Liver (tissue), 8 donors: ENCODE measurements at regions not wholly inside any gene's neighbourhood (a gene's known extent, or its start where the extent isn't known, plus 50 kb on each side); places are given as distances from the start of the nearest gene placed in this dataset.

ENCODE experiments used
- DNase-seq: peaks from one replicate; pipeline ENCODE4 v3.0.0-alpha.2; 2017; ENCODE audit warnings: low spot score
- H3K27ac ChIP-seq, 2 donors: one replicate each; pipeline ENCODE4 v1.7.0; 2013; ENCODE audit warnings: inconsistent platforms in 2 of 2, low read length in 2 of 2, control low read depth in 1 of 2, low read depth in 1 of 2, mild to moderate bottlenecking in 1 of 2
- H3K27me3 ChIP-seq, 4 donors: one replicate each; pipeline versions ENCODE4 v1.6.1 to v1.7.0; 2013; ENCODE audit warnings: low read length in 3 of 4, inconsistent platforms in 1 of 4, mild to moderate bottlenecking in 1 of 4, moderate library complexity in 1 of 4; ENCODE audit not compliant: control insufficient read depth in 4 of 4, insufficient read depth in 4 of 4
- H3K36me3 ChIP-seq, 4 donors: one replicate each; pipeline versions ENCODE4 v1.6.1 to v1.7.0; 2013; ENCODE audit warnings: low read length in 3 of 4, mild to moderate bottlenecking in 3 of 4, low read depth in 1 of 4, moderate library complexity in 1 of 4; ENCODE audit not compliant: control insufficient read depth in 4 of 4, insufficient read depth in 3 of 4
- H3K4me1 ChIP-seq, 4 donors: one replicate each; pipeline versions ENCODE4 v1.6.1 to v1.7.0; 2013; ENCODE audit warnings: low read length in 3 of 4, mild to moderate bottlenecking in 3 of 4, moderate library complexity in 1 of 4; ENCODE audit not compliant: control insufficient read depth in 4 of 4, insufficient read depth in 4 of 4
- H3K4me3 ChIP-seq, 3 donors: one replicate each; pipeline versions ENCODE4 v1.6.1 to v1.7.0; 2013; ENCODE audit warnings: low read length in 3 of 3, control low read depth in 1 of 3, low read depth in 1 of 3, mild to moderate bottlenecking in 1 of 3
- H3K9ac ChIP-seq, 2 donors: one replicate each; pipeline ENCODE4 v1.7.0; 2013; ENCODE audit warnings: low read length in 2 of 2, mild to moderate bottlenecking in 2 of 2, moderate library complexity in 2 of 2, control low read depth in 1 of 2, low read depth in 1 of 2
- H3K9me3 ChIP-seq, 4 donors: one replicate each; pipeline versions ENCODE4 v1.6.1 to v1.7.0; 2013; ENCODE audit warnings: low read length in 3 of 4; ENCODE audit not compliant: control insufficient read depth in 4 of 4
- ATF3 ChIP-seq: IDR thresholded peaks from 2 replicates; pipeline ENCODE4 v1.6.1; 2016; ENCODE audit warnings: antibody characterized with exemption
- CTCF ChIP-seq: fragments of 150-350 bp; IDR thresholded peaks from 2 replicates; pipeline ENCODE4 v1.5.1; 2017; ENCODE audit warnings: improper control_type of control experiment, low read depth, low read length; ENCODE audit not compliant: missing input control
- EGR1 ChIP-seq, 2 donors: IDR thresholded peaks; 2 replicates each; pipeline ENCODE4 v1.6.1; 2016 to 2018; ENCODE audit warnings: antibody characterized with exemption in 2 of 2, low read depth in 2 of 2
- FOXA1 ChIP-seq: IDR thresholded peaks from 2 replicates; pipeline ENCODE4 v1.6.1; 2016; ENCODE audit warnings: antibody characterized with exemption
- GABPA ChIP-seq, 2 donors: IDR thresholded peaks in 1 of 2; conservative IDR thresholded peaks in 1 of 2; 2 replicates each; pipeline ENCODE4 v1.6.1; 2016; ENCODE audit warnings: antibody characterized with exemption in 2 of 2, mild to moderate bottlenecking in 1 of 2, moderate library complexity in 1 of 2
- HNF4A ChIP-seq, 2 donors: conservative IDR thresholded peaks; 2 replicates each; pipeline ENCODE4 v1.6.1; 2016; ENCODE audit warnings: antibody characterized with exemption in 2 of 2, mild to moderate bottlenecking in 2 of 2
- HNF4G ChIP-seq: IDR thresholded peaks from 2 replicates; pipeline ENCODE4 v1.6.1; 2016; ENCODE audit warnings: antibody characterized with exemption
- NR2F2 ChIP-seq: IDR thresholded peaks from 2 replicates; pipeline ENCODE4 v1.6.1; 2016; ENCODE audit warnings: antibody characterized with exemption
- RAD21 ChIP-seq, 2 donors: IDR thresholded peaks; 2 replicates each; pipeline ENCODE4 v1.6.1; 2016; ENCODE audit warnings: antibody characterized with exemption in 2 of 2, mild to moderate bottlenecking in 2 of 2
- REST ChIP-seq: IDR thresholded peaks from 2 replicates; pipeline ENCODE4 v1.6.1; 2016; ENCODE audit warnings: antibody characterized with exemption, mild to moderate bottlenecking
- RXRA ChIP-seq, 2 donors: IDR thresholded peaks; 2 replicates each; pipeline ENCODE4 v1.6.1; 2017 to 2018; ENCODE audit warnings: antibody characterized with exemption in 2 of 2, mild to moderate bottlenecking in 1 of 2
- SP1 ChIP-seq: IDR thresholded peaks from 2 replicates; pipeline ENCODE4 v1.6.1; 2018; ENCODE audit warnings: antibody characterized with exemption, mild to moderate bottlenecking
- TAF1 ChIP-seq: conservative IDR thresholded peaks from 2 replicates; pipeline ENCODE4 v1.6.1; 2016; ENCODE audit warnings: antibody characterized with exemption, mild to moderate bottlenecking
- YY1 ChIP-seq: IDR thresholded peaks from 2 replicates; pipeline ENCODE4 v1.6.1; 2016; ENCODE audit warnings: antibody characterized with exemption, mild to moderate bottlenecking
- WGBS: extraction: QIAGEN DNeasy Blood & Tissue Kit; methylation state at CpG from one replicate; pipeline ENCODE4 v1.1.7; 2013; 5-methylcytosine and 5-hydroxymethylcytosine counted together
- donor health status: healthy.
- donor health status: healthy.
- donor health status: healthy.
- donor health status: healthy.
- donor health status: healthy.

- no peak for TF ChIP-seq TAF1
- no peak for TF ChIP-seq YY1
- TF ChIP-seq HNF4G, result no peak
- TF ChIP-seq FOXA1, result no peak
- TF ChIP-seq RXRA (IDR thresholded peaks at IDR 0.05), result no peak
- TF ChIP-seq NR2F2, result no peak
- TF ChIP-seq REST, result no peak
- WGBS, result 98% methylated on average over 2 of the region's 2 CpGs
These were observed 506.1 kb downstream of the BCL11A start for GRCh38 chr2:60047347-60047746.

GRCh38 chr2:60046529-60046928 is 506.9 kb downstream of the BCL11A start:
- Histone ChIP-seq H3K36me3 (no peaks in the 10 kb centered on the region), H3K4me1 (no peaks in the 10 kb centered on the region), H3K27me3 (no peaks in the 10 kb centered on the region), H3K4me3 (no peak overlapping the region), H3K27ac (no peak overlapping the region), H3K9ac (no peak overlapping the region), H3K9me3 (no peaks in the 10 kb centered on the region)
- 92% methylated on average over 4 of the region's 4 CpGs for WGBS
- no peak for TF ChIP-seq CTCF
- DNase-seq, result no peak

More at GRCh38 chr2:60047347-60047746, 506.1 kb downstream of the BCL11A start:
- Histone ChIP-seq H3K4me3 (no peak overlapping the region), H3K27ac (no peak overlapping the region), H3K9me3 (no peaks in the 10 kb centered on the region), H3K4me1 (no peaks in the 10 kb centered on the region), H3K36me3 (no peaks in the 10 kb centered on the region), H3K27me3 (no peaks in the 10 kb centered on the region), H3K9ac (no peak overlapping the region)
- DNase-seq, result no peak

- Histone ChIP-seq H3K27me3 (no peaks in the 10 kb centered on the region), H3K9me3 (no peaks in the 10 kb centered on the region), H3K36me3 (no peaks in the 10 kb centered on the region), H3K4me3 (no peak overlapping the region), H3K27ac (no peak overlapping the region), H3K9ac (no peak overlapping the region), H3K4me1 (no peaks in the 10 kb centered on the region)
- no peak for DNase-seq
- TF ChIP-seq GABPA (IDR thresholded peaks at IDR 0.05 in 1 of 2, conservative IDR thresholded peaks at IDR 0.05 in 1 of 2), result no peak
- WGBS, result 83% methylated on average over 1 of the region's 1 CpG
These were observed 508.0 kb downstream of the BCL11A start for GRCh38 chr2:60045456-60045855.

- no peak for DNase-seq
- TF ChIP-seq ATF3 (no peak), EGR1 (IDR thresholded peaks at IDR 0.05; ENCODE audit: low read depth in 2 of 2) (no peak), FOXA1 (no peak), RAD21 (IDR thresholded peaks at IDR 0.05) (no peak), HNF4G (no peak), GABPA (IDR thresholded peaks at IDR 0.05 in 1 of 2, conservative IDR thresholded peaks at IDR 0.05 in 1 of 2) (no peak), HNF4A (conservative IDR thresholded peaks at IDR 0.05) (no peak), CTCF (no peak), RXRA (IDR thresholded peaks at IDR 0.05) (no peak), SP1 (no peak), NR2F2 (no peak), TAF1 (no peak), YY1 (no peak)
- Histone ChIP-seq H3K27ac (no peak overlapping the region), H3K4me1 (no peaks in the 10 kb centered on the region), H3K36me3 (no peaks in the 10 kb centered on the region), H3K4me3 (no peak overlapping the region), H3K9me3 (no peaks in the 10 kb centered on the region), H3K9ac (no peak overlapping the region), H3K27me3 (no peaks in the 10 kb centered on the region)
- WGBS, result 43% methylated on average over 1 of the region's 1 CpG
These were observed 509.0 kb downstream of the BCL11A start for GRCh38 chr2:60044484-60044883.
